NAMALWA (cell line): ENCODE measurements at regions not wholly inside any gene's neighbourhood (a gene's known extent, or its start where the extent isn't known, plus 50 kb on each side); places are given as distances from the start of the nearest gene placed in this dataset.
"Not testable (repeated sequence)": the region's sequence is repeated elsewhere in the genome, so short reads cannot be mapped to it uniquely, and the experiment has no call there.

Source experiments
- DNase-seq: peaks from one replicate; pipeline ENCODE4 v3.0.0-alpha.2; 2015; ENCODE audit warnings: low spot score

- no peak for DNase-seq
Measured at GRCh38 chr22:22977479-22978200, 90.0 kb downstream of the IGLL5 start.

- no peak for DNase-seq
Measured at GRCh38 chr22:22978637-22979036, 91.0 kb downstream of the IGLL5 start.

GRCh38 chr22:22979121-22979724 is 91.1 kb upstream of the GNAZ start:
- no peak for DNase-seq

- DNase-seq: no peak
Measured at GRCh38 chr22:22979954-22980353, 90.4 kb upstream of the GNAZ start.

GRCh38 chr22:22981670-22982571 is 88.4 kb upstream of the GNAZ start:
- no peak for DNase-seq

- DNase-seq: no peak
Measured at GRCh38 chr22:22982616-22983015, 87.7 kb upstream of the GNAZ start.

- DNase-seq: no peak
Measured at GRCh38 chr22:22983123-22983522, 87.2 kb upstream of the GNAZ start.

GRCh38 chr22:22983816-22984215 is 86.5 kb upstream of the GNAZ start:
- no peak for DNase-seq

- DNase-seq: no peak
Measured at GRCh38 chr22:22984967-22985366, 85.4 kb upstream of the GNAZ start.

GRCh38 chr22:22986008-22986407 is 84.3 kb upstream of the GNAZ start:
- DNase-seq: no peak

GRCh38 chr22:22986640-22987039 is 83.7 kb upstream of the GNAZ start:
- no peak for DNase-seq

GRCh38 chr22:22988150-22988549 is 82.2 kb upstream of the GNAZ start:
- no peak for DNase-seq

- DNase-seq: no peak
Measured at GRCh38 chr22:22988785-22989184, 81.5 kb upstream of the GNAZ start.

- no peak for DNase-seq
Measured at GRCh38 chr22:22989856-22990255, 80.5 kb upstream of the GNAZ start.

GRCh38 chr22:22990711-22991505 is 79.4 kb upstream of the GNAZ start:
- not testable (repeated sequence) for DNase-seq

- DNase-seq: no peak
Measured at GRCh38 chr22:22992474-22992873, 77.8 kb upstream of the GNAZ start.

- DNase-seq: no peak
Measured at GRCh38 chr22:22993184-22993583, 77.1 kb upstream of the GNAZ start.

- peak; percentile 46 for DNase-seq
Measured at GRCh38 chr22:22995166-22995565, 75.2 kb upstream of the GNAZ start.

GRCh38 chr22:22996511-22997261 is 73.6 kb upstream of the GNAZ start:
- no peak for DNase-seq

- no peak for DNase-seq
Measured at GRCh38 chr22:22997262-22997898, 72.9 kb upstream of the GNAZ start.

- DNase-seq: no peak
Measured at GRCh38 chr22:22997988-22998387, 72.3 kb upstream of the GNAZ start.
